B cell (primary cell): ENCODE measurements at regions not wholly inside any gene's neighbourhood (a gene's known extent, or its start where the extent isn't known, plus 50 kb on each side); places are given as distances from the start of the nearest gene placed in this dataset.

Source experiments
- CTCF ChIP-seq: fragments of 200-600 bp; IDR thresholded peaks from one replicate; pipeline ENCODE4 v1.8.0; 2022; ENCODE audit warnings: antibody characterized with exemption, mild to moderate bottlenecking
- EZH2 ChIP-seq: IDR thresholded peaks from 2 replicates; pipeline ENCODE4 v1.6.1; 2012; ENCODE audit warnings: borderline replicate concordance, low read depth, mild to moderate bottlenecking, moderate library complexity, low read length; ENCODE audit not compliant: insufficient read depth, poor library complexity, severe bottlenecking

- TF ChIP-seq EZH2 (no peak), CTCF (no peak)
Observed at GRCh38 chr1:189696297-189696696, 781.4 kb downstream of the BRINP3 start.
